Astrocyte of the cerebellum (primary cell): ENCODE measurements at regions not wholly inside any gene's neighbourhood (a gene's known extent, or its start where the extent isn't known, plus 50 kb on each side); places are given as distances from the start of the nearest gene placed in this dataset.

ENCODE experiments used
- DNase-seq: peaks from one replicate; pipeline ENCODE4 v3.0.0-alpha.2; 2011; ENCODE audit warnings: low read depth
- H3K4me3 ChIP-seq: 2 replicates; pipeline ENCODE4 v1.5.1; 2011; ENCODE audit warnings: mild to moderate bottlenecking, low read depth, low read length, moderate library complexity
- CTCF ChIP-seq: IDR thresholded peaks from 2 replicates; pipeline ENCODE4 v1.5.1; 2012; ENCODE audit warnings: low read length, low read depth, moderate library complexity, mild to moderate bottlenecking; ENCODE audit errors: missing control alignments
- in situ Hi-C: cut with HindIII; loops from 2 replicates; pipeline ENCODE4 v1.10.0; 2017; ENCODE audit warnings: low sequenced_read_pairs

GRCh38 chr7:116351966-116352365 lies 141.6 kb downstream of the TES start:
- no peak overlapping the region for H3K4me3 ChIP-seq
- no peak for TF ChIP-seq CTCF
- no peak for DNase-seq
- in situ Hi-C loops, result no loop called here

GRCh38 chr7:116353647-116354046 lies 143.3 kb downstream of the TES start:
- no peak for TF ChIP-seq CTCF

GRCh38 chr7:116354171-116354545 lies 143.8 kb downstream of the TES start:
- no peak overlapping the region for H3K4me3 ChIP-seq
- peak; percentile 90 for DNase-seq
- in situ Hi-C loops, result no loop called here
- TF ChIP-seq CTCF, result no peak

More at GRCh38 chr7:116353647-116354046, 143.3 kb downstream of the TES start:
- no peak overlapping the region for H3K4me3 ChIP-seq
- in situ Hi-C loops, result no loop called here
- no peak for DNase-seq

- H3K4me3 ChIP-seq, result peak overlapping the region; percentile 17
- DNase-seq, result peak; percentile 99
- TF ChIP-seq CTCF, result no peak
- in situ Hi-C loops, result no loop called here
These were observed 144.4 kb downstream of the TES start for GRCh38 chr7:116354546-116355423.

GRCh38 chr7:116355424-116355765 lies 144.1 kb upstream of the CAV2 start:
- no peak overlapping the region for H3K4me3 ChIP-seq
- TF ChIP-seq CTCF, result no peak
- DNase-seq, result no peak
- in situ Hi-C loops, result no loop called here

GRCh38 chr7:116356333-116356965 lies 143.1 kb upstream of the CAV2 start:
- no peak for TF ChIP-seq CTCF
- no peak overlapping the region for H3K4me3 ChIP-seq
- no peak for DNase-seq
- in situ Hi-C loops, result no loop called here
